ENCODE measurements at regions not wholly inside any gene's neighbourhood (a gene's known extent, or its start where the extent isn't known, plus 50 kb on each side); places are given as distances from the start of the nearest gene placed in this dataset.

GRCh38 chr12:63090716-63091115 is 60.3 kb downstream of the AVPR1A start:
- no peak for DNase-seq

- no peak for DNase-seq
Observed at GRCh38 chr12:63086149-63086915, 64.7 kb downstream of the AVPR1A start.

- DNase-seq, result no peak
Observed at GRCh38 chr12:63085120-63085519, 65.9 kb downstream of the AVPR1A start.

GRCh38 chr12:63084501-63084900 is 66.5 kb downstream of the AVPR1A start:
- DNase-seq, result no peak

- DNase-seq, result no peak
Observed at GRCh38 chr12:63083046-63083445, 68.0 kb downstream of the AVPR1A start.

- no peak for DNase-seq
Observed at GRCh38 chr12:63079791-63080502, 71.1 kb downstream of the AVPR1A start.

- no peak for DNase-seq
Observed at GRCh38 chr12:63078906-63079305, 72.1 kb downstream of the AVPR1A start.

GRCh38 chr12:63075376-63076060 is 75.5 kb downstream of the AVPR1A start:
- DNase-seq, result no peak

- DNase-seq, result no peak
Observed at GRCh38 chr12:63070709-63071108, 80.3 kb downstream of the AVPR1A start.

GRCh38 chr12:63069860-63070617 is 81.0 kb downstream of the AVPR1A start:
- no peak for DNase-seq

GRCh38 chr12:63068857-63069442 is 82.1 kb downstream of the AVPR1A start:
- DNase-seq, result peak; percentile 28

GRCh38 chr12:63066782-63067181 is 84.2 kb downstream of the AVPR1A start:
- DNase-seq, result no peak

GRCh38 chr12:63066136-63066535 is 84.9 kb downstream of the AVPR1A start:
- no peak for DNase-seq

GRCh38 chr12:63064080-63064479 is 86.9 kb downstream of the AVPR1A start:
- no peak for DNase-seq

- DNase-seq, result no peak
Observed at GRCh38 chr12:63056649-63057048, 94.4 kb downstream of the AVPR1A start.

- no peak for DNase-seq
Observed at GRCh38 chr12:63052696-63053095, 98.3 kb downstream of the AVPR1A start.

- no peak for DNase-seq
Observed at GRCh38 chr12:63047146-63047545, 103.9 kb downstream of the AVPR1A start.

GRCh38 chr12:63045020-63045860 is 105.8 kb downstream of the AVPR1A start:
- DNase-seq, result no peak

- no peak for DNase-seq
Observed at GRCh38 chr12:63042646-63043045, 107.7 kb upstream of the PPM1H start.

- DNase-seq, result no peak
Observed at GRCh38 chr12:63041601-63042000, 106.7 kb upstream of the PPM1H start.

- DNase-seq, result no peak
Observed at GRCh38 chr12:63040526-63041220, 105.7 kb upstream of the PPM1H start.

Data from NCI-H1105 (cell line).